GM12878 (cell line): ENCODE measurements at regions not wholly inside any gene's neighbourhood (a gene's known extent, or its start where the extent isn't known, plus 50 kb on each side); places are given as distances from the start of the nearest gene placed in this dataset.

Experiments used
- CHD1 ChIP-seq: IDR thresholded peaks from 2 replicates; pipeline ENCODE4 v1.6.1; 2012; ENCODE audit warnings: low read depth, low read length, improper control_type of control experiment
- EP300 ChIP-seq, 2 experiments: fragments of 150-350 bp in 1 of 2; IDR thresholded peaks; 2 replicates each; pipeline ENCODE4 v1.6.1; 2011 to 2012; ENCODE audit warnings: low read depth in 2 of 2, low read length in 2 of 2, borderline replicate concordance in 1 of 2, improper control_type of control experiment in 1 of 2, inconsistent platforms in 1 of 2; ENCODE audit not compliant: control insufficient read depth in 1 of 2
- FOXK2 ChIP-seq: fragments of 450-650 bp; IDR thresholded peaks from 2 replicates; pipeline ENCODE4 v1.6.1; 2017; ENCODE audit warnings: mild to moderate bottlenecking, moderate library complexity
- HDGF ChIP-seq: fragments of 450-650 bp; IDR thresholded peaks from 2 replicates; pipeline ENCODE4 v1.6.1; 2016; ENCODE audit warnings: antibody characterized with exemption
- IKZF2 ChIP-seq, 2 experiments: fragments of 450-650 bp; IDR thresholded peaks; 2 replicates each; pipeline ENCODE4 v1.6.1; 2017; ENCODE audit warnings: mild to moderate bottlenecking in 2 of 2, moderate library complexity in 2 of 2
- IRF4 ChIP-seq: IDR thresholded peaks from 2 replicates; pipeline ENCODE4 v1.6.1; 2011; ENCODE audit warnings: low read depth, low read length
- MTA2 ChIP-seq: fragments of 450-650 bp; IDR thresholded peaks from 2 replicates; pipeline ENCODE4 v1.6.1; 2016; ENCODE audit warnings: low read depth, mild to moderate bottlenecking, moderate library complexity
- POLR2A ChIP-seq: IDR thresholded peaks from 2 replicates; pipeline ENCODE4 v1.6.1; 2011; ENCODE audit warnings: low read depth, mild to moderate bottlenecking, low read length
- RELB ChIP-seq: fragments of 450-650 bp; IDR thresholded peaks from 2 replicates; pipeline ENCODE4 v1.6.1; 2017; ENCODE audit warnings: low read depth, mild to moderate bottlenecking, moderate library complexity
- REST ChIP-seq: IDR thresholded peaks from 2 replicates; pipeline ENCODE4 v1.6.1; 2012; ENCODE audit warnings: mild to moderate bottlenecking, low read depth, low read length
- SMAD5 ChIP-seq: IDR thresholded peaks from 2 replicates; pipeline ENCODE4 v1.6.1; 2016; ENCODE audit warnings: antibody characterized with exemption, low read depth
- SP1 ChIP-seq: IDR thresholded peaks from one replicate; pipeline ENCODE4 v1.6.1; 2011; ENCODE audit warnings: low read depth, low read length
- ZBTB4 ChIP-seq: fragments of 450-650 bp; formaldehyde crosslinking; IDR thresholded peaks from 2 replicates; pipeline ENCODE4 v1.4.0; 2022; ENCODE audit warnings: mild to moderate bottlenecking, moderate library complexity
- TF ChIP-seq, protein P1 (sequence below): fragments of 450-650 bp; IDR thresholded peaks from 2 replicates; pipeline ENCODE4 v1.6.1; 2017; ENCODE audit warnings: mild to moderate bottlenecking, moderate library complexity
- TF ChIP-seq, protein P2 (sequence below): fragments of 450-650 bp; IDR thresholded peaks from 2 replicates; pipeline ENCODE4 v1.6.1; 2016; ENCODE audit warnings: mild to moderate bottlenecking

DNA sequence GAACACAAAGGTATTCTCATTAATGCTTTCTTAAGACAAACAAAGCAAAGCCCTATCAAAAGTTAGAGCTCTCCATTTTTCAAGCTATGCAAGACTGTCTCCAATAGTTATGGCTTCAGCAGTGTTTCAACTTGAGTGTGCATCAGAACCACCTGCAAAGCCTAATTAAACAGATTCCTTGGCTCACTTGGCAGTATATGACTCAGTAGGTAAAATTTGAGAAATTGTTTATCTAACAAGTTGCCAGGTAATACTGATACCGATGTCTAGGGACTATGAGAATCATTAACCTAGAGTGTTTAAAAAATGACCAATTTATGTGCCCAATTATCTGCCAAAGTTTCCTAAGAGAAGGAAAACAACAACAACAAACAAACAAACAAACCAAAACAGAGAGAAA is 60.3 kb upstream of the PARP8 start (continued):
- TF ChIP-seq MTA2, result peak; percentile 96
- TF ChIP-seq RELB, result no peak
- TF ChIP-seq CHD1, result no peak
- no peak for TF ChIP-seq FOXK2
- no peak for TF ChIP-seq HDGF
- TF ChIP-seq, protein P1, sequence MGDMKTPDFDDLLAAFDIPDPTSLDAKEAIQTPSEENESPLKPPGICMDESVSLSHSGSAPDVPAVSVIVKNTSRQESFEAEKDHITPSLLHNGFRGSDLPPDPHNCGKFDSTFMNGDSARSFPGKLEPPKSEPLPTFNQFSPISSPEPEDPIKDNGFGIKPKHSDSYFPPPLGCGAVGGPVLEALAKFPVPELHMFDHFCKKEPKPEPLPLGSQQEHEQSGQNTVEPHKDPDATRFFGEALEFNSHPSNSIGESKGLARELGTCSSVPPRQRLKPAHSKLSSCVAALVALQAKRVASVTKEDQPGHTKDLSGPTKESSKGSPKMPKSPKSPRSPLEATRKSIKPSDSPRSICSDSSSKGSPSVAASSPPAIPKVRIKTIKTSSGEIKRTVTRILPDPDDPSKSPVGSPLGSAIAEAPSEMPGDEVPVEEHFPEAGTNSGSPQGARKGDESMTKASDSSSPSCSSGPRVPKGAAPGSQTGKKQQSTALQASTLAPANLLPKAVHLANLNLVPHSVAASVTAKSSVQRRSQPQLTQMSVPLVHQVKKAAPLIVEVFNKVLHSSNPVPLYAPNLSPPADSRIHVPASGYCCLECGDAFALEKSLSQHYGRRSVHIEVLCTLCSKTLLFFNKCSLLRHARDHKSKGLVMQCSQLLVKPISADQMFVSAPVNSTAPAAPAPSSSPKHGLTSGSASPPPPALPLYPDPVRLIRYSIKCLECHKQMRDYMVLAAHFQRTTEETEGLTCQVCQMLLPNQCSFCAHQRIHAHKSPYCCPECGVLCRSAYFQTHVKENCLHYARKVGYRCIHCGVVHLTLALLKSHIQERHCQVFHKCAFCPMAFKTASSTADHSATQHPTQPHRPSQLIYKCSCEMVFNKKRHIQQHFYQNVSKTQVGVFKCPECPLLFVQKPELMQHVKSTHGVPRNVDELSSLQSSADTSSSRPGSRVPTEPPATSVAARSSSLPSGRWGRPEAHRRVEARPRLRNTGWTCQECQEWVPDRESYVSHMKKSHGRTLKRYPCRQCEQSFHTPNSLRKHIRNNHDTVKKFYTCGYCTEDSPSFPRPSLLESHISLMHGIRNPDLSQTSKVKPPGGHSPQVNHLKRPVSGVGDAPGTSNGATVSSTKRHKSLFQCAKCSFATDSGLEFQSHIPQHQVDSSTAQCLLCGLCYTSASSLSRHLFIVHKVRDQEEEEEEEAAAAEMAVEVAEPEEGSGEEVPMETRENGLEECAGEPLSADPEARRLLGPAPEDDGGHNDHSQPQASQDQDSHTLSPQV, result no peak
- no peak for TF ChIP-seq REST
- TF ChIP-seq EP300 (IDR thresholded peaks at IDR 0.05; ENCODE audit: borderline replicate concordance in 1 of 2, control insufficient read depth in 1 of 2, low read depth in 2 of 2, low read length in 2 of 2), result peak; percentile 40 to 58; a peak in 2 of 4 replicates
- TF ChIP-seq IRF4, result peak; percentile 53; the same call in 1 of the 2 replicates
- TF ChIP-seq POLR2A, result no peak
- no peak for TF ChIP-seq ZBTB4 (CRISPR knock-in tag)
- TF ChIP-seq SMAD5, result no peak
- peak; percentile 13 to 70; a peak in 1 of 4 replicates for TF ChIP-seq IKZF2 (IDR thresholded peaks at IDR 0.05)
- no peak for TF ChIP-seq SP1
- TF ChIP-seq, protein P2, sequence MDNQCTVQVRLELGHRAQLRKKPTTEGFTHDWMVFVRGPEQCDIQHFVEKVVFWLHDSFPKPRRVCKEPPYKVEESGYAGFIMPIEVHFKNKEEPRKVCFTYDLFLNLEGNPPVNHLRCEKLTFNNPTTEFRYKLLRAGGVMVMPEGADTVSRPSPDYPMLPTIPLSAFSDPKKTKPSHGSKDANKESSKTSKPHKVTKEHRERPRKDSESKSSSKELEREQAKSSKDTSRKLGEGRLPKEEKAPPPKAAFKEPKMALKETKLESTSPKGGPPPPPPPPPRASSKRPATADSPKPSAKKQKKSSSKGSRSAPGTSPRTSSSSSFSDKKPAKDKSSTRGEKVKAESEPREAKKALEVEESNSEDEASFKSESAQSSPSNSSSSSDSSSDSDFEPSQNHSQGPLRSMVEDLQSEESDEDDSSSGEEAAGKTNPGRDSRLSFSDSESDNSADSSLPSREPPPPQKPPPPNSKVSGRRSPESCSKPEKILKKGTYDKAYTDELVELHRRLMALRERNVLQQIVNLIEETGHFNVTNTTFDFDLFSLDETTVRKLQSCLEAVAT, result no peak
